ENCODE measurements at regions not wholly inside any gene's neighbourhood (a gene's known extent, or its start where the extent isn't known, plus 50 kb on each side); places are given as distances from the start of the nearest gene placed in this dataset.

GRCh38 chr5:3022665-3023064 is 271.2 kb upstream of the IRX2 start:
- no peaks in the 10 kb centered on the region for H3K4me1 ChIP-seq (ENCODE audit: control insufficient read depth in 1 of 2, insufficient read depth in 2 of 2, low read length in 2 of 2)
- H3K27ac ChIP-seq (ENCODE audit: low read depth, low read length): no peak overlapping the region
- H3K36me3 ChIP-seq (ENCODE audit: control insufficient read depth in 1 of 2, insufficient read depth in 2 of 2, low read length in 2 of 2): no peaks in the 10 kb centered on the region
- H3K9ac ChIP-seq (ENCODE audit: low read depth in 1 of 2, low read length in 2 of 2): no peak overlapping the region
- H3K27me3 ChIP-seq (ENCODE audit: control insufficient read depth in 1 of 2, insufficient read depth in 2 of 2, low read length in 2 of 2): no peaks in the 10 kb centered on the region
- H3K4me3 ChIP-seq (ENCODE audit: low read depth in 1 of 2, low read length in 2 of 2): no peak overlapping the region
- peaks cover 0 to 7% of the 10 kb centered on the region in 2 donors for H3K9me3 ChIP-seq (ENCODE audit: control insufficient read depth in 1 of 2, low read length in 2 of 2)

GRCh38 chr5:3020426-3020825 is 268.9 kb upstream of the IRX2 start:
- Histone ChIP-seq H3K9ac (ENCODE audit: low read depth in 1 of 2, low read length in 2 of 2) (no peak overlapping the region), H3K36me3 (ENCODE audit: control insufficient read depth in 1 of 2, insufficient read depth in 2 of 2, low read length in 2 of 2) (no peaks in the 10 kb centered on the region), H3K27me3 (ENCODE audit: control insufficient read depth in 1 of 2, insufficient read depth in 2 of 2, low read length in 2 of 2) (no peaks in the 10 kb centered on the region), H3K4me1 (ENCODE audit: control insufficient read depth in 1 of 2, insufficient read depth in 2 of 2, low read length in 2 of 2) (no peaks in the 10 kb centered on the region), H3K4me3 (ENCODE audit: low read depth in 1 of 2, low read length in 2 of 2) (no peak overlapping the region), H3K27ac (ENCODE audit: low read depth, low read length) (no peak overlapping the region), H3K9me3 (ENCODE audit: control insufficient read depth in 1 of 2, low read length in 2 of 2) (no peaks in the 10 kb centered on the region)

- H3K9ac ChIP-seq (ENCODE audit: low read depth in 1 of 2, low read length in 2 of 2): no peak overlapping the region
- no peaks in the 10 kb centered on the region for H3K4me1 ChIP-seq (ENCODE audit: control insufficient read depth in 1 of 2, insufficient read depth in 2 of 2, low read length in 2 of 2)
- H3K27ac ChIP-seq (ENCODE audit: low read depth, low read length): no peak overlapping the region
- no peak overlapping the region for H3K4me3 ChIP-seq (ENCODE audit: low read depth in 1 of 2, low read length in 2 of 2)
- H3K9me3 ChIP-seq (ENCODE audit: control insufficient read depth in 1 of 2, low read length in 2 of 2): no peaks in the 10 kb centered on the region
- no peaks in the 10 kb centered on the region for H3K27me3 ChIP-seq (ENCODE audit: control insufficient read depth in 1 of 2, insufficient read depth in 2 of 2, low read length in 2 of 2)
- H3K36me3 ChIP-seq (ENCODE audit: control insufficient read depth in 1 of 2, insufficient read depth in 2 of 2, low read length in 2 of 2): no peaks in the 10 kb centered on the region
These were observed 267.6 kb upstream of the IRX2 start for GRCh38 chr5:3019045-3019444.

- Histone ChIP-seq H3K36me3 (ENCODE audit: control insufficient read depth in 1 of 2, insufficient read depth in 2 of 2, low read length in 2 of 2) (no peaks in the 10 kb centered on the region), H3K9me3 (ENCODE audit: control insufficient read depth in 1 of 2, low read length in 2 of 2) (peaks cover 0 to 3% of the 10 kb centered on the region in 2 donors), H3K4me1 (ENCODE audit: control insufficient read depth in 1 of 2, insufficient read depth in 2 of 2, low read length in 2 of 2) (no peaks in the 10 kb centered on the region), H3K4me3 (ENCODE audit: low read depth in 1 of 2, low read length in 2 of 2) (no peak overlapping the region), H3K9ac (ENCODE audit: low read depth in 1 of 2, low read length in 2 of 2) (no peak overlapping the region), H3K27ac (ENCODE audit: low read depth, low read length) (no peak overlapping the region), H3K27me3 (ENCODE audit: control insufficient read depth in 1 of 2, insufficient read depth in 2 of 2, low read length in 2 of 2) (no peaks in the 10 kb centered on the region)
These were observed 260.2 kb upstream of the IRX2 start for GRCh38 chr5:3011764-3012017.

GRCh38 chr5:3010953-3011763 is 259.7 kb upstream of the IRX2 start:
- H3K36me3 ChIP-seq (ENCODE audit: control insufficient read depth in 1 of 2, insufficient read depth in 2 of 2, low read length in 2 of 2): no peaks in the 10 kb centered on the region
- H3K27ac ChIP-seq (ENCODE audit: low read depth, low read length): no peak overlapping the region
- H3K27me3 ChIP-seq (ENCODE audit: control insufficient read depth in 1 of 2, insufficient read depth in 2 of 2, low read length in 2 of 2): no peaks in the 10 kb centered on the region
- H3K4me1 ChIP-seq (ENCODE audit: control insufficient read depth in 1 of 2, insufficient read depth in 2 of 2, low read length in 2 of 2): no peaks in the 10 kb centered on the region
- H3K9me3 ChIP-seq (ENCODE audit: control insufficient read depth in 1 of 2, low read length in 2 of 2): peaks cover 0 to 3% of the 10 kb centered on the region in 2 donors
- H3K4me3 ChIP-seq (ENCODE audit: low read depth in 1 of 2, low read length in 2 of 2): no peak overlapping the region
- no peak overlapping the region for H3K9ac ChIP-seq (ENCODE audit: low read depth in 1 of 2, low read length in 2 of 2)

- H3K4me1 ChIP-seq (ENCODE audit: control insufficient read depth in 1 of 2, insufficient read depth in 2 of 2, low read length in 2 of 2): no peaks in the 10 kb centered on the region
- H3K27me3 ChIP-seq (ENCODE audit: control insufficient read depth in 1 of 2, insufficient read depth in 2 of 2, low read length in 2 of 2): no peaks in the 10 kb centered on the region
- H3K4me3 ChIP-seq (ENCODE audit: low read depth in 1 of 2, low read length in 2 of 2): no peak overlapping the region
- no peak overlapping the region for H3K27ac ChIP-seq (ENCODE audit: low read depth, low read length)
- no peaks in the 10 kb centered on the region for H3K36me3 ChIP-seq (ENCODE audit: control insufficient read depth in 1 of 2, insufficient read depth in 2 of 2, low read length in 2 of 2)
- H3K9me3 ChIP-seq (ENCODE audit: control insufficient read depth in 1 of 2, low read length in 2 of 2): peaks cover 0 to 3% of the 10 kb centered on the region in 2 donors
- no peak overlapping the region for H3K9ac ChIP-seq (ENCODE audit: low read depth in 1 of 2, low read length in 2 of 2)
These were observed 258.9 kb upstream of the IRX2 start for GRCh38 chr5:3010301-3010952.

- Histone ChIP-seq H3K27ac (ENCODE audit: low read depth, low read length) (no peak overlapping the region), H3K27me3 (ENCODE audit: control insufficient read depth in 1 of 2, insufficient read depth in 2 of 2, low read length in 2 of 2) (no peaks in the 10 kb centered on the region), H3K36me3 (ENCODE audit: control insufficient read depth in 1 of 2, insufficient read depth in 2 of 2, low read length in 2 of 2) (no peaks in the 10 kb centered on the region)
These were observed 258.1 kb upstream of the IRX2 start for GRCh38 chr5:3009605-3010004.

GRCh38 chr5:3007577-3007976 is 256.1 kb upstream of the IRX2 start:
- peaks cover 0 to 3% of the 10 kb centered on the region in 2 donors for H3K9me3 ChIP-seq (ENCODE audit: control insufficient read depth in 1 of 2, low read length in 2 of 2)
- H3K4me3 ChIP-seq (ENCODE audit: low read depth in 1 of 2, low read length in 2 of 2): no peak overlapping the region
- no peak overlapping the region for H3K9ac ChIP-seq (ENCODE audit: low read depth in 1 of 2, low read length in 2 of 2)
- no peak overlapping the region for H3K27ac ChIP-seq (ENCODE audit: low read depth, low read length)
- H3K27me3 ChIP-seq (ENCODE audit: control insufficient read depth in 1 of 2, insufficient read depth in 2 of 2, low read length in 2 of 2): no peaks in the 10 kb centered on the region
- H3K4me1 ChIP-seq (ENCODE audit: control insufficient read depth in 1 of 2, insufficient read depth in 2 of 2, low read length in 2 of 2): no peaks in the 10 kb centered on the region
- H3K36me3 ChIP-seq (ENCODE audit: control insufficient read depth in 1 of 2, insufficient read depth in 2 of 2, low read length in 2 of 2): no peaks in the 10 kb centered on the region

More at GRCh38 chr5:3009605-3010004, 258.1 kb upstream of the IRX2 start:
- peaks cover 0 to 3% of the 10 kb centered on the region in 2 donors for H3K9me3 ChIP-seq (ENCODE audit: control insufficient read depth in 1 of 2, low read length in 2 of 2)
- no peaks in the 10 kb centered on the region for H3K4me1 ChIP-seq (ENCODE audit: control insufficient read depth in 1 of 2, insufficient read depth in 2 of 2, low read length in 2 of 2)
- no peak overlapping the region for H3K9ac ChIP-seq (ENCODE audit: low read depth in 1 of 2, low read length in 2 of 2)
- H3K4me3 ChIP-seq (ENCODE audit: low read depth in 1 of 2, low read length in 2 of 2): no peak overlapping the region

GRCh38 chr5:3006961-3007551 is 255.6 kb upstream of the IRX2 start:
- Histone ChIP-seq H3K27me3 (ENCODE audit: control insufficient read depth in 1 of 2, insufficient read depth in 2 of 2, low read length in 2 of 2) (no peaks in the 10 kb centered on the region), H3K36me3 (ENCODE audit: control insufficient read depth in 1 of 2, insufficient read depth in 2 of 2, low read length in 2 of 2) (no peaks in the 10 kb centered on the region), H3K4me3 (ENCODE audit: low read depth in 1 of 2, low read length in 2 of 2) (no peak overlapping the region), H3K9me3 (ENCODE audit: control insufficient read depth in 1 of 2, low read length in 2 of 2) (peaks cover 0 to 3% of the 10 kb centered on the region in 2 donors), H3K27ac (ENCODE audit: low read depth, low read length) (no peak overlapping the region), H3K9ac (ENCODE audit: low read depth in 1 of 2, low read length in 2 of 2) (no peak overlapping the region), H3K4me1 (ENCODE audit: control insufficient read depth in 1 of 2, insufficient read depth in 2 of 2, low read length in 2 of 2) (no peaks in the 10 kb centered on the region)

GRCh38 chr5:3006526-3006925 is 255.0 kb upstream of the IRX2 start:
- H3K4me1 ChIP-seq (ENCODE audit: control insufficient read depth in 1 of 2, insufficient read depth in 2 of 2, low read length in 2 of 2): no peaks in the 10 kb centered on the region
- H3K4me3 ChIP-seq (ENCODE audit: low read depth in 1 of 2, low read length in 2 of 2): no peak overlapping the region
- no peaks in the 10 kb centered on the region for H3K36me3 ChIP-seq (ENCODE audit: control insufficient read depth in 1 of 2, insufficient read depth in 2 of 2, low read length in 2 of 2)
- H3K27ac ChIP-seq (ENCODE audit: low read depth, low read length): no peak overlapping the region
- no peak overlapping the region for H3K9ac ChIP-seq (ENCODE audit: low read depth in 1 of 2, low read length in 2 of 2)
- no peaks in the 10 kb centered on the region for H3K27me3 ChIP-seq (ENCODE audit: control insufficient read depth in 1 of 2, insufficient read depth in 2 of 2, low read length in 2 of 2)
- H3K9me3 ChIP-seq (ENCODE audit: control insufficient read depth in 1 of 2, low read length in 2 of 2): peaks cover 0 to under 1% of the 10 kb centered on the region in 2 donors
